Activated naive CD4-positive, alpha-beta T cell treated with anti-CD3 and anti-CD28 coated beads, Interleukin-2, amount 10 ng/mL, durations not matched to agents 7 days and 5 days (primary cell): ENCODE measurements at regions not wholly inside any gene's neighbourhood (a gene's known extent, or its start where the extent isn't known, plus 50 kb on each side); places are given as distances from the start of the nearest gene placed in this dataset.
"Not testable (repeated sequence)": the region's sequence is repeated elsewhere in the genome, so short reads cannot be mapped to it uniquely, and the experiment has no call there.

Experiments used
- CTCF ChIA-PET: fragments of 350-600 bp; sonication (Branson Sonifier 250); formaldehyde crosslinking; loops from one replicate; lab custom pipeline; 2021; ENCODE audit warnings: antibody characterized with exemption; lab: Charles Lee
- DNase-seq: peaks from one replicate; pipeline ENCODE4 v3.0.0-alpha.2; 2020
- H3K27ac Mint-ChIP-seq: one replicate; pipeline ENCODE4 v1.8.0; 2021; ENCODE audit warnings: mild to moderate bottlenecking, moderate library complexity, mixed read lengths
- H3K27me3 Mint-ChIP-seq: one replicate; pipeline ENCODE4 v1.8.0; 2021; ENCODE audit warnings: mild to moderate bottlenecking, mixed read lengths
- H3K36me3 Mint-ChIP-seq: one replicate; pipeline ENCODE4 v1.8.0; 2021; ENCODE audit warnings: mixed read lengths
- H3K4me1 Mint-ChIP-seq: one replicate; pipeline ENCODE4 v1.8.0; 2021; ENCODE audit warnings: mixed read lengths
- H3K4me3 Mint-ChIP-seq: one replicate; pipeline ENCODE4 v1.8.0; 2021; ENCODE audit warnings: mild to moderate bottlenecking, moderate library complexity, mixed read lengths
- H3K9me3 Mint-ChIP-seq: one replicate; pipeline ENCODE4 v1.8.0; 2021; ENCODE audit warnings: mixed read lengths

- Mint-ChIP-seq H3K27ac (no peak overlapping the region), H3K4me3 (no peak overlapping the region), H3K9me3 (no peaks in the 10 kb centered on the region), H3K36me3 (no peaks in the 10 kb centered on the region), H3K27me3 (no peaks in the 10 kb centered on the region), H3K4me1 (no peaks in the 10 kb centered on the region)
- no peak for DNase-seq
- CTCF ChIA-PET = no interaction called here
Observed at GRCh38 chr6:72554761-72555221, 67.1 kb upstream of the KCNQ5 start.

- CTCF ChIA-PET = no interaction called here
- Mint-ChIP-seq H3K9me3 (no peaks in the 10 kb centered on the region), H3K4me3 (no peak overlapping the region), H3K27ac (no peak overlapping the region), H3K27me3 (no peaks in the 10 kb centered on the region), H3K4me1 (no peaks in the 10 kb centered on the region), H3K36me3 (no peaks in the 10 kb centered on the region)
- no peak for DNase-seq
Observed at GRCh38 chr6:72559067-72559466, 62.8 kb upstream of the KCNQ5 start.

- Mint-ChIP-seq H3K9me3 (no peaks in the 10 kb centered on the region), H3K4me1 (no peaks in the 10 kb centered on the region), H3K27me3 (no peaks in the 10 kb centered on the region), H3K4me3 (no peak overlapping the region), H3K27ac (no peak overlapping the region), H3K36me3 (no peaks in the 10 kb centered on the region)
- no peak for DNase-seq
- CTCF ChIA-PET = no interaction called here
Observed at GRCh38 chr6:72559555-72559954, 62.3 kb upstream of the KCNQ5 start.

- Mint-ChIP-seq H3K9me3 (no peaks in the 10 kb centered on the region), H3K4me1 (no peaks in the 10 kb centered on the region), H3K36me3 (no peaks in the 10 kb centered on the region), H3K27me3 (no peaks in the 10 kb centered on the region), H3K4me3 (no peak overlapping the region), H3K27ac (no peak overlapping the region)
- no peak for DNase-seq
- CTCF ChIA-PET = interaction anchor here (0.6 kb wide), 1 partner anchor 569 kb away, joined by 3 read pairs; no protein-coding TSS in a partner anchor
Observed at GRCh38 chr6:72560721-72561593, 60.9 kb upstream of the KCNQ5 start.

- Mint-ChIP-seq H3K4me1 (no peaks in the 10 kb centered on the region), H3K9me3 (no peaks in the 10 kb centered on the region), H3K27ac (no peak overlapping the region), H3K27me3 (no peaks in the 10 kb centered on the region), H3K4me3 (no peak overlapping the region), H3K36me3 (no peaks in the 10 kb centered on the region)
- no peak for DNase-seq
- CTCF ChIA-PET = no interaction called here
Observed at GRCh38 chr6:72561629-72562028, 60.2 kb upstream of the KCNQ5 start.

- no peaks in the 10 kb centered on the region for H3K27me3 Mint-ChIP-seq
- no peaks in the 10 kb centered on the region for H3K36me3 Mint-ChIP-seq
- no peaks in the 10 kb centered on the region for H3K9me3 Mint-ChIP-seq
- no peak for DNase-seq
- no peak overlapping the region for H3K4me3 Mint-ChIP-seq
- CTCF ChIA-PET = no interaction called here
- H3K4me1 Mint-ChIP-seq = no peaks in the 10 kb centered on the region
- no peak overlapping the region for H3K27ac Mint-ChIP-seq
Observed at GRCh38 chr6:72564231-72564630, 57.6 kb upstream of the KCNQ5 start.

- CTCF ChIA-PET, H3K4me1 Mint-ChIP-seq, H3K36me3 Mint-ChIP-seq, H3K27ac Mint-ChIP-seq, H3K27me3 Mint-ChIP-seq, H3K9me3 Mint-ChIP-seq, DNase-seq, H3K4me3 Mint-ChIP-seq: not testable (repeated sequence)
Observed at GRCh38 chr6:72571993-72572392, 49.9 kb upstream of the KCNQ5 start.
